ENCODE measurements at regions not wholly inside any gene's neighbourhood (a gene's known extent, or its start where the extent isn't known, plus 50 kb on each side); places are given as distances from the start of the nearest gene placed in this dataset.

GRCh38 chr16:72664509-72665408 is 383.2 kb downstream of the ZFHX3 start (continued):
- TF ChIP-seq CUX1 (CRISPR knock-in tag; IDR thresholded peaks at IDR 0.05) (no peak), PHB (CRISPR knock-in tag; IDR thresholded peaks at IDR 0.05) (no peak), ZNF174 (CRISPR knock-in tag; IDR thresholded peaks at IDR 0.05) (no peak), RHOXF2B (CRISPR knock-in tag; conservative IDR thresholded peaks at IDR 0.05) (no peak), SNIP1 (IDR thresholded peaks at IDR 0.05; ENCODE audit: low read depth) (no peak), ZBTB43 (CRISPR knock-in tag; IDR thresholded peaks at IDR 0.05) (no peak), E2F1 (CRISPR knock-in tag; IDR thresholded peaks at IDR 0.05) (no peak), SAFB2 (IDR thresholded peaks at IDR 0.05; ENCODE audit: borderline replicate concordance, low read depth, low read length, severe bottlenecking) (no peak), ZNF354B (CRISPR knock-in tag; IDR thresholded peaks at IDR 0.05) (no peak), HDAC8 (tag; IDR thresholded peaks at IDR 0.05) (no peak), GATAD2A (IDR thresholded peaks at IDR 0.05) (no peak), ZNF444 (CRISPR knock-in tag; IDR thresholded peaks at IDR 0.05) (no peak), FOXO4 (CRISPR knock-in tag; IDR thresholded peaks at IDR 0.05) (no peak), ESRRB (CRISPR knock-in tag; IDR thresholded peaks at IDR 0.05; ENCODE audit: borderline replicate concordance) (no peak), E2F6 (IDR thresholded peaks at IDR 0.05; ENCODE audit: borderline replicate concordance in 1 of 2, extremely low read depth in 1 of 2, insufficient read depth in 1 of 2, insufficient read length in 1 of 2, low read depth in 1 of 2, low read length in 1 of 2, poor library complexity in 1 of 2, severe bottlenecking in 1 of 2) (peak; percentile 67 to 79), NFXL1 (CRISPR knock-in tag; IDR thresholded peaks at IDR 0.05) (no peak), CAMTA2 (CRISPR knock-in tag; conservative IDR thresholded peaks at IDR 0.05) (no peak)

All from K562 (cell line).